ENCODE measurements at regions not wholly inside any gene's neighbourhood (a gene's known extent, or its start where the extent isn't known, plus 50 kb on each side); places are given as distances from the start of the nearest gene placed in this dataset.

- intact Hi-C loops (cut with micrococcal nuclease; ENCODE audit: unreplicated experiment) (no loop called here), in situ Hi-C loops (cut with HindIII; ENCODE audit: low pct_unique_long_range_greater_than_20kb, low sequenced_read_pairs) (no loop called here)
- POLR2A ChIA-PET: no interaction called here
- Histone ChIP-seq H3K36me3 (ENCODE audit: control insufficient read depth, insufficient read depth, low read length) (no peaks in the 10 kb centered on the region), H3K27me3 (ENCODE audit: control insufficient read depth, insufficient read depth, low read length) (no peaks in the 10 kb centered on the region), H3K4me3 (ENCODE audit: low read depth in 2 of 2, low read length in 2 of 2) (no peak overlapping the region), H3K9me3 (ENCODE audit: control insufficient read depth, insufficient read depth, low read depth, low read length) (no peaks in the 10 kb centered on the region), H3K4me1 (ENCODE audit: control insufficient read depth, insufficient read depth, low read length) (no peaks in the 10 kb centered on the region), H3K27ac (ENCODE audit: low read length) (no peak overlapping the region)
- CTCF ChIA-PET: no interaction called here
- DNase-seq (ENCODE audit: low read depth, low spot score) (no peak), ATAC-seq (no peak)
- BruUV-seq (replicated peaks): no TSS peak
- TF ChIP-seq POLR2AphosphoS5 (IDR thresholded peaks at IDR 0.05; ENCODE audit: low read depth, low read length) (no peak), REST (IDR thresholded peaks at IDR 0.05; ENCODE audit: insufficient read depth in 1 of 2, low read depth in 2 of 2, low read length in 1 of 2) (no peak), SIN3A (IDR thresholded peaks at IDR 0.05; ENCODE audit: borderline replicate concordance, insufficient read depth, low read depth, low read length) (no peak), CTCF (IDR thresholded peaks at IDR 0.05) (no peak), TCF7L2 (IDR thresholded peaks at IDR 0.05; ENCODE audit: low read depth, low read length) (no peak)
Measured at GRCh38 chr12:74910831-74911230, 298.8 kb downstream of the KCNC2 start.

GRCh38 chr12:74914378-74914777 is 295.3 kb downstream of the KCNC2 start:
- Histone ChIP-seq H3K36me3 (ENCODE audit: control insufficient read depth, insufficient read depth, low read length) (no peaks in the 10 kb centered on the region), H3K27ac (ENCODE audit: low read length) (no peak overlapping the region), H3K4me3 (ENCODE audit: low read depth in 2 of 2, low read length in 2 of 2) (no peak overlapping the region), H3K4me1 (ENCODE audit: control insufficient read depth, insufficient read depth, low read length) (no peaks in the 10 kb centered on the region), H3K27me3 (ENCODE audit: control insufficient read depth, insufficient read depth, low read length) (no peaks in the 10 kb centered on the region), H3K9me3 (ENCODE audit: control insufficient read depth, insufficient read depth, low read depth, low read length) (no peaks in the 10 kb centered on the region)
- CTCF ChIA-PET: no interaction called here
- no peak for DNase-seq (ENCODE audit: low read depth, low spot score)
- TF ChIP-seq CTCF (IDR thresholded peaks at IDR 0.05): no peak
- TF ChIP-seq TCF7L2 (IDR thresholded peaks at IDR 0.05; ENCODE audit: low read depth, low read length): no peak
- TF ChIP-seq SIN3A (IDR thresholded peaks at IDR 0.05; ENCODE audit: borderline replicate concordance, insufficient read depth, low read depth, low read length): no peak
- TF ChIP-seq POLR2AphosphoS5 (IDR thresholded peaks at IDR 0.05; ENCODE audit: low read depth, low read length): no peak
- no peak for TF ChIP-seq REST (IDR thresholded peaks at IDR 0.05; ENCODE audit: insufficient read depth in 1 of 2, low read depth in 2 of 2, low read length in 1 of 2)
- BruUV-seq (replicated peaks): no TSS peak
- intact Hi-C loops (cut with micrococcal nuclease; ENCODE audit: unreplicated experiment): no loop called here
- POLR2A ChIA-PET: no interaction called here
- no peak for ATAC-seq
- in situ Hi-C loops (cut with HindIII; ENCODE audit: low pct_unique_long_range_greater_than_20kb, low sequenced_read_pairs): no loop called here
